Suprapubic skin (tissue), 4 donors: ENCODE measurements at regions not wholly inside any gene's neighbourhood (a gene's known extent, or its start where the extent isn't known, plus 50 kb on each side); places are given as distances from the start of the nearest gene placed in this dataset.

Experiments
- EP300 ChIP-seq: sonication (generic); formaldehyde crosslinking; IDR thresholded peaks from one replicate; pipeline ENCODE4 v1.6.1; 2017; ENCODE audit warnings: antibody characterized with exemption
- POLR2A ChIP-seq, 2 donors: fragments of 450-650 bp; IDR thresholded peaks; one replicate each; pipeline ENCODE4 v1.6.1; 2017; ENCODE audit warnings: antibody characterized with exemption in 2 of 2, mild to moderate bottlenecking in 2 of 2, moderate library complexity in 2 of 2
- POLR2AphosphoS5 ChIP-seq, 3 donors: sonication (generic); formaldehyde crosslinking; IDR thresholded peaks; one replicate each; pipeline ENCODE4 v1.6.1; 2017; ENCODE audit warnings: antibody characterized with exemption in 3 of 3
- TF ChIP-seq, protein P1 (sequence below), 2 donors: fragments of 200-600 bp in 1 of 2; fragments of 450-650 bp in 1 of 2; sonication (generic) in 1 of 2; IDR thresholded peaks; one replicate each; pipeline ENCODE4 v1.5.1; 2016 to 2019; ENCODE audit warnings: antibody characterized with exemption in 2 of 2, mild to moderate bottlenecking in 1 of 2, moderate library complexity in 1 of 2

GRCh38 chr4:185933078-185933581, 121.1 kb upstream of the SORBS2 start:
- TF ChIP-seq, protein P1, sequence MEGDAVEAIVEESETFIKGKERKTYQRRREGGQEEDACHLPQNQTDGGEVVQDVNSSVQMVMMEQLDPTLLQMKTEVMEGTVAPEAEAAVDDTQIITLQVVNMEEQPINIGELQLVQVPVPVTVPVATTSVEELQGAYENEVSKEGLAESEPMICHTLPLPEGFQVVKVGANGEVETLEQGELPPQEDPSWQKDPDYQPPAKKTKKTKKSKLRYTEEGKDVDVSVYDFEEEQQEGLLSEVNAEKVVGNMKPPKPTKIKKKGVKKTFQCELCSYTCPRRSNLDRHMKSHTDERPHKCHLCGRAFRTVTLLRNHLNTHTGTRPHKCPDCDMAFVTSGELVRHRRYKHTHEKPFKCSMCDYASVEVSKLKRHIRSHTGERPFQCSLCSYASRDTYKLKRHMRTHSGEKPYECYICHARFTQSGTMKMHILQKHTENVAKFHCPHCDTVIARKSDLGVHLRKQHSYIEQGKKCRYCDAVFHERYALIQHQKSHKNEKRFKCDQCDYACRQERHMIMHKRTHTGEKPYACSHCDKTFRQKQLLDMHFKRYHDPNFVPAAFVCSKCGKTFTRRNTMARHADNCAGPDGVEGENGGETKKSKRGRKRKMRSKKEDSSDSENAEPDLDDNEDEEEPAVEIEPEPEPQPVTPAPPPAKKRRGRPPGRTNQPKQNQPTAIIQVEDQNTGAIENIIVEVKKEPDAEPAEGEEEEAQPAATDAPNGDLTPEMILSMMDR (IDR thresholded peaks at IDR 0.05): no peak
- TF ChIP-seq EP300 (no peak), POLR2A (IDR thresholded peaks at IDR 0.05) (no peak), POLR2AphosphoS5 (IDR thresholded peaks at IDR 0.05) (no peak)
